GM21367 (cell line): ENCODE measurements at regions not wholly inside any gene's neighbourhood (a gene's known extent, or its start where the extent isn't known, plus 50 kb on each side); places are given as distances from the start of the nearest gene placed in this dataset.

Source experiments
- ATAC-seq: cut with Tn5 transposase; IDR thresholded peaks from one replicate; pipeline ENCODE4 v1.9.1; 2021; ENCODE audit not compliant: unreplicated experiment

- ATAC-seq: no peak
Measured at GRCh38 chr11:39145346-39145745, 2314.1 kb downstream of the LRRC4C start.

GRCh38 chr11:39144351-39145130 lies 2314.9 kb downstream of the LRRC4C start:
- no peak for ATAC-seq

- ATAC-seq: no peak
Measured at GRCh38 chr11:39139581-39139980, 2319.9 kb downstream of the LRRC4C start.

GRCh38 chr11:39120890-39121289 lies 2338.6 kb downstream of the LRRC4C start:
- ATAC-seq: no peak

GRCh38 chr11:39113606-39114005 lies 2345.8 kb downstream of the LRRC4C start:
- no peak for ATAC-seq

- ATAC-seq: no peak
Measured at GRCh38 chr11:39102236-39102635, 2357.2 kb downstream of the LRRC4C start.

GRCh38 chr11:39078465-39078864 lies 2381.0 kb downstream of the LRRC4C start:
- no peak for ATAC-seq

GRCh38 chr11:39037611-39038010 lies 2421.8 kb downstream of the LRRC4C start:
- ATAC-seq: no peak

GRCh38 chr11:39036021-39036420 lies 2423.4 kb downstream of the LRRC4C start:
- no peak for ATAC-seq

GRCh38 chr11:39021539-39021938 lies 2423.5 kb upstream of the RAG2 start:
- no peak for ATAC-seq

- ATAC-seq: no peak
Measured at GRCh38 chr11:39011797-39012196, 2413.8 kb upstream of the RAG2 start.

- no peak for ATAC-seq
Measured at GRCh38 chr11:38990841-38991240, 2392.8 kb upstream of the RAG2 start.

GRCh38 chr11:38990139-38990538 lies 2392.1 kb upstream of the RAG2 start:
- ATAC-seq: no peak

GRCh38 chr11:38988908-38989307 lies 2390.9 kb upstream of the RAG2 start:
- ATAC-seq: no peak

- no peak for ATAC-seq
Measured at GRCh38 chr11:38972220-38972619, 2374.2 kb upstream of the RAG2 start.

- ATAC-seq: no peak
Measured at GRCh38 chr11:38971141-38971540, 2373.1 kb upstream of the RAG2 start.

- no peak for ATAC-seq
Measured at GRCh38 chr11:38968951-38969350, 2370.9 kb upstream of the RAG2 start.

GRCh38 chr11:38952698-38953097 lies 2354.7 kb upstream of the RAG2 start:
- ATAC-seq: no peak

- ATAC-seq: no peak
Measured at GRCh38 chr11:38950867-38951266, 2352.8 kb upstream of the RAG2 start.

GRCh38 chr11:38948392-38948791 lies 2350.4 kb upstream of the RAG2 start:
- no peak for ATAC-seq

GRCh38 chr11:38937709-38938108 lies 2339.7 kb upstream of the RAG2 start:
- ATAC-seq: no peak

- no peak for ATAC-seq
Measured at GRCh38 chr11:38935941-38936340, 2337.9 kb upstream of the RAG2 start.

- ATAC-seq: no peak
Measured at GRCh38 chr11:38927993-38928392, 2330.0 kb upstream of the RAG2 start.
